A673 (cell line): ENCODE measurements at regions not wholly inside any gene's neighbourhood (a gene's known extent, or its start where the extent isn't known, plus 50 kb on each side); places are given as distances from the start of the nearest gene placed in this dataset.

Experiments
- CTCF ChIP-seq: fragments of 300-800, 200-600 bp; sonication (generic); conservative IDR thresholded peaks from 2 replicates; pipeline ENCODE4 v1.5.1; 2017; ENCODE audit warnings: low read depth, mild to moderate bottlenecking, antibody characterized with exemption, low read length, moderate library complexity, mixed read lengths
- EZH2 ChIP-seq: fragments of 200-600 bp; sonication (generic); IDR thresholded peaks from 2 replicates; pipeline ENCODE4 v1.6.1; 2017; ENCODE audit warnings: borderline replicate concordance, low read depth, mild to moderate bottlenecking, mixed read lengths, antibody characterized with exemption, low read length; ENCODE audit not compliant: poor library complexity, severe bottlenecking

- no peak for TF ChIP-seq CTCF
- TF ChIP-seq EZH2 = no peak
These were observed 1141.3 kb downstream of the BRINP3 start for GRCh38 chr1:189336115-189337100.
